ENCODE measurements at regions not wholly inside any gene's neighbourhood (a gene's known extent, or its start where the extent isn't known, plus 50 kb on each side); places are given as distances from the start of the nearest gene placed in this dataset.

DNA sequence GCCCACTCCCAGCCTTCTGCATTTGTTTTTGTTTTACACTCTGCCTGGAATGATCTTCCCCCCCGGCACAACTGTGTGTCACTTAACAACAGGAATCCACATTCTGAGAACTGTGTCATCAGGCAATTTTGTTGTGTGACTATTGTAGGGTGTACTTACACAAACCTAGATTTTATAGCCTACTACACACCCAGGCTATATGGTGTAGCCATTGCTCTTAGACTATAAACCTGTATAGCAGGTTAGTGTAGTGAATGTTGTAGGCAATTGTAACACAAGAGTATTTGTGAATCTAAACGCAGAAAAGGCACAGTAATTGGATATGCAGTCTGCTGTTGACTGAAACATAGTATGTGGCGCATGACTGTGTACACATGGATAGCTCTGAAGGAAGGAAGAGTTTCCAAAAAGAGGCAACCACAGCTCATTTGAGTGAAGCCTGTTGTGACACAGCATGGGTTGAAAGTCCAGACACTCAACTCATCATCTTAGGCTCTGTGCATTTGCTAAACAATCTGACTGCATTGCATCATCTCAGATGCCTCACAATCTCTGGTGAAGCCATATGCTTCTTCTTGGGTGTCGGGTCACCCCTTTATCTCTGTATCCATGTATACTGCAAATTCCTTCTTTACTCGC is 506.6 kb upstream of the SPHKAP start:
- ChIA-PET POLR2A (no interaction called here), CTCF (interaction anchor here (0.6 to 1.3 kb wide), 2 partner anchors 8 to 1112 kb away, joined by 3 to 4 read pairs; no protein-coding TSS in a partner anchor)
- H3K9me3 ChIP-seq (ENCODE audit: control insufficient read depth, insufficient read depth, low read length): peaks cover 4% of the 10 kb centered on the region
- peak; percentile 34 for DNase-seq (ENCODE audit: low read depth, low spot score)
- peak overlapping the region; percentile 0 for H3K27ac ChIP-seq (ENCODE audit: low read depth, low read length)
- no peak overlapping the region for H3K4me3 ChIP-seq (ENCODE audit: low read depth, low read length)
- no peaks in the 10 kb centered on the region for H3K27me3 ChIP-seq (ENCODE audit: control insufficient read depth, insufficient read depth, low read length)
- TF ChIP-seq, protein P1, sequence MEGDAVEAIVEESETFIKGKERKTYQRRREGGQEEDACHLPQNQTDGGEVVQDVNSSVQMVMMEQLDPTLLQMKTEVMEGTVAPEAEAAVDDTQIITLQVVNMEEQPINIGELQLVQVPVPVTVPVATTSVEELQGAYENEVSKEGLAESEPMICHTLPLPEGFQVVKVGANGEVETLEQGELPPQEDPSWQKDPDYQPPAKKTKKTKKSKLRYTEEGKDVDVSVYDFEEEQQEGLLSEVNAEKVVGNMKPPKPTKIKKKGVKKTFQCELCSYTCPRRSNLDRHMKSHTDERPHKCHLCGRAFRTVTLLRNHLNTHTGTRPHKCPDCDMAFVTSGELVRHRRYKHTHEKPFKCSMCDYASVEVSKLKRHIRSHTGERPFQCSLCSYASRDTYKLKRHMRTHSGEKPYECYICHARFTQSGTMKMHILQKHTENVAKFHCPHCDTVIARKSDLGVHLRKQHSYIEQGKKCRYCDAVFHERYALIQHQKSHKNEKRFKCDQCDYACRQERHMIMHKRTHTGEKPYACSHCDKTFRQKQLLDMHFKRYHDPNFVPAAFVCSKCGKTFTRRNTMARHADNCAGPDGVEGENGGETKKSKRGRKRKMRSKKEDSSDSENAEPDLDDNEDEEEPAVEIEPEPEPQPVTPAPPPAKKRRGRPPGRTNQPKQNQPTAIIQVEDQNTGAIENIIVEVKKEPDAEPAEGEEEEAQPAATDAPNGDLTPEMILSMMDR (IDR thresholded peaks at IDR 0.05; ENCODE audit: low read depth, low read length): no peak

DNA sequence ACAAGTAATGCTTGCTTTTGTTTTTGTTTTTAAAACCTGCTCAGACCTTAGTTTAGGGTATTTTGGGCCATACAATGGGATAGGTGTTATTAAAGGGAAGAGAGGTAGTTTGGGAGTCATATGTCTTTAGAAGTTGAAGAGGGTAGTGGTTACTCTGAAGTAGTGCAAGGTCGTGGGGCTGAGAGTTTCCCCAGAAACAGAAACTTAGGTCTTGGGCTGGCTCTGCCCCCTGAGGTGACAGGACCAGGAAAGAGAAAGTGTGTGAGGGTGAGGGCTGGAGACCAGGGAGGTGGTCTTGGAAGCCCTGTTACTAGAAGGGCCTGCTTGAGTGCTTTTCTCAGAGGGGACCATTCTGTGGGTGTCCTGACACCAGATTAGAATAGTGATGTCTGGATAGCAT is 500.5 kb upstream of the SPHKAP start:
- H3K4me3 ChIP-seq (ENCODE audit: low read depth, low read length): no peak overlapping the region
- H3K9me3 ChIP-seq (ENCODE audit: control insufficient read depth, insufficient read depth, low read length): peaks cover 4% of the 10 kb centered on the region
- no peak overlapping the region for H3K27ac ChIP-seq (ENCODE audit: low read depth, low read length)
- ChIA-PET POLR2A (no interaction called here), CTCF (interaction anchor here (0.5 to 3.3 kb wide), 10 partner anchors 55 to 905 kb away, joined by 3 to 27 read pairs (median 3); no protein-coding TSS in a partner anchor)
- H3K27me3 ChIP-seq (ENCODE audit: control insufficient read depth, insufficient read depth, low read length): no peaks in the 10 kb centered on the region
- TF ChIP-seq, protein P1 (IDR thresholded peaks at IDR 0.05; ENCODE audit: low read depth, low read length): no peak
- DNase-seq (ENCODE audit: low read depth, low spot score): no peak

DNA sequence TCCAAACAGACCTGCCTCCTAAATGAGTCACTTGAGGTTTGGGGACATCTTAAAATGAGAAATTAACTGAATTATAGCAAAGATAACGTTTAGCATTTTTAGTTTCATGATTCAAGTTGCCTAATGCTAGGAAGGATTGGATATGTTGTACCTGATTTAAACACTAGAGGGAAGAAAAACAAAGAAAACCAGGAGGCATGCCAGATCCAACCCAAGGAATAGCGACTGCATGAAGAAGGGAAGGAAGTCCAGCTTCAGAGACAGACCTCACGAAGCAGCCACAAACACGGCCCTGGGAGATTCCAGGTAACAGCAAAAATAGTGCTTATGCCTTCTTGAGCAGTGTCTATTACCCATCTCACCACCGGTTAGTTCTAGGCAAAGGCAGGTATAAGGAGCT is 499.9 kb upstream of the SPHKAP start:
- no peaks in the 10 kb centered on the region for H3K27me3 ChIP-seq (ENCODE audit: control insufficient read depth, insufficient read depth, low read length)
- H3K27ac ChIP-seq (ENCODE audit: low read depth, low read length): no peak overlapping the region
- CTCF ChIA-PET: interaction anchor here (0.5 to 3.3 kb wide), 9 partner anchors 55 to 906 kb away, joined by 3 to 27 read pairs (median 3); no protein-coding TSS in a partner anchor
- TF ChIP-seq, protein P1 (IDR thresholded peaks at IDR 0.05; ENCODE audit: low read depth, low read length): peak; percentile 59
- DNase-seq (ENCODE audit: low read depth, low spot score): no peak
- peaks cover 4% of the 10 kb centered on the region for H3K9me3 ChIP-seq (ENCODE audit: control insufficient read depth, insufficient read depth, low read length)
- POLR2A ChIA-PET: no interaction called here
- no peak overlapping the region for H3K4me3 ChIP-seq (ENCODE audit: low read depth, low read length)

DNA sequence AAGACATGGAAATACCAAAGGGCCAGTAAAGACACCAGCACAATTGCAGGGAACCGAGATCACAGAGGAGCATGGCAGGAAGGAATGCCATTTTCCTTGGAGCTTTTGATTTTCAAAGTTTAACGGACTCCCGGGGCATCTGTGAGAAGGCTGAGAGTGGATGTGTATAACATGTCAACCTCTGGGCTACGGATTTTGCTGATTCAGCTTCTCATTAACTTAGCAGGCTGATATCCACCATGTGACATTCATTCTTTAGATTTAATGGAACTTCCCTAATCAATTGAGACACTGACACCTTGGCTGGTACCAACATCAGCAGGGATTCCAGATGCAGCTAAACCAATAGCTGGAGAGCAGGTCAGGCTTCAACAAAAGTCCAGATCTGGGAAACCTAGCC is 496.6 kb upstream of the SPHKAP start:
- H3K4me3 ChIP-seq (ENCODE audit: low read depth, low read length): no peak overlapping the region
- POLR2A ChIA-PET: no interaction called here
- no peak for DNase-seq (ENCODE audit: low read depth, low spot score)
- TF ChIP-seq, protein P1 (IDR thresholded peaks at IDR 0.05; ENCODE audit: low read depth, low read length): no peak
- no peaks in the 10 kb centered on the region for H3K9me3 ChIP-seq (ENCODE audit: control insufficient read depth, insufficient read depth, low read length)
- H3K27ac ChIP-seq (ENCODE audit: low read depth, low read length): no peak overlapping the region
- H3K27me3 ChIP-seq (ENCODE audit: control insufficient read depth, insufficient read depth, low read length): no peaks in the 10 kb centered on the region
- CTCF ChIA-PET: no interaction called here

DNA sequence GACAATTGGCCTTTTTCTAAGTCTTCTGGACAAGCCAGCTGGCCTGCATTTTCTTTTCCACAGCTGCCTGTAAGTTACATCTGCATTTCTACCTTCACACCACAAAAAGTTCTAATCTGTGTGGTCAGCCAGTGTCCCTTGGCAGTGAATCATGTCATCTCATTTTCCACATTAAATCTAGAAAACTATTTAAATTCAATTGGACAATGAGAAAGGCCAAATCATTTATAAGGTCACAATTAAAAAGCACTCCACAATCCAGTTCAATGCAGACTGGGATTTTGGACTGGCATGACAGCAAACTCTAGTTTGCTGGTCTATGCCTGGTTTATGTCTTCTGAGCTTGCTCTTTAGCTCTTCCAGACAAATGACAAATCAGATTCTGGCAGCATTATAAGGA is 494.2 kb upstream of the SPHKAP start:
- no peak for DNase-seq (ENCODE audit: low read depth, low spot score)
- Histone ChIP-seq H3K27me3 (ENCODE audit: control insufficient read depth, insufficient read depth, low read length) (no peaks in the 10 kb centered on the region), H3K9me3 (ENCODE audit: control insufficient read depth, insufficient read depth, low read length) (no peaks in the 10 kb centered on the region), H3K4me3 (ENCODE audit: low read depth, low read length) (no peak overlapping the region), H3K27ac (ENCODE audit: low read depth, low read length) (no peak overlapping the region)
- TF ChIP-seq, protein P1 (IDR thresholded peaks at IDR 0.05; ENCODE audit: low read depth, low read length): no peak
- POLR2A ChIA-PET: no interaction called here
- CTCF ChIA-PET: interaction anchor here (0.6 to 1.1 kb wide), 3 partner anchors 19 to 1236 kb away, joined by 4 to 5 read pairs (median 4); no protein-coding TSS in a partner anchor

Measured in AG04450 (cell line).